Stimulated activated naive CD4-positive, alpha-beta T cell treated with Interleukin-2 at 50 U/mL for 16 hours (primary cell): ENCODE measurements at regions not wholly inside any gene's neighbourhood (a gene's known extent, or its start where the extent isn't known, plus 50 kb on each side); places are given as distances from the start of the nearest gene placed in this dataset.
"Not testable (repeated sequence)": the region's sequence is repeated elsewhere in the genome, so short reads cannot be mapped to it uniquely, and the experiment has no call there.

Experiments used
- DNase-seq: peaks from one replicate; lab custom pipeline; 2025; lab: John Stamatoyannopoulos, UW

GRCh38 chr6:140264431-140264830 is 890.0 kb upstream of the CITED2 start:
- DNase-seq: no peak

GRCh38 chr6:140258302-140258701 is 883.9 kb upstream of the CITED2 start:
- DNase-seq: not testable (repeated sequence)

- DNase-seq: no peak
These were observed 881.8 kb upstream of the CITED2 start for GRCh38 chr6:140256248-140256647.

- DNase-seq: no peak
These were observed 878.6 kb upstream of the CITED2 start for GRCh38 chr6:140253096-140253495.

GRCh38 chr6:140252099-140252498 is 877.7 kb upstream of the CITED2 start:
- DNase-seq: no peak

- no peak for DNase-seq
These were observed 871.0 kb upstream of the CITED2 start for GRCh38 chr6:140245296-140246040.

- no peak for DNase-seq
These were observed 862.8 kb upstream of the CITED2 start for GRCh38 chr6:140237251-140237650.

GRCh38 chr6:140236732-140237131 is 862.3 kb upstream of the CITED2 start:
- DNase-seq: no peak

- DNase-seq: no peak
These were observed 855.8 kb upstream of the CITED2 start for GRCh38 chr6:140230282-140230681.

GRCh38 chr6:140228491-140228890 is 854.0 kb upstream of the CITED2 start:
- no peak for DNase-seq

- DNase-seq: no peak
These were observed 852.2 kb upstream of the CITED2 start for GRCh38 chr6:140226637-140227036.

- no peak for DNase-seq
These were observed 851.4 kb upstream of the CITED2 start for GRCh38 chr6:140225701-140226436.

- no peak for DNase-seq
These were observed 842.8 kb upstream of the CITED2 start for GRCh38 chr6:140217283-140217682.

- DNase-seq: no peak
These were observed 835.3 kb upstream of the CITED2 start for GRCh38 chr6:140209775-140210174.

GRCh38 chr6:140208286-140208685 is 833.8 kb upstream of the CITED2 start:
- no peak for DNase-seq

- no peak for DNase-seq
These were observed 831.5 kb upstream of the CITED2 start for GRCh38 chr6:140205795-140206593.

GRCh38 chr6:140204154-140204553 is 829.7 kb upstream of the CITED2 start:
- DNase-seq: no peak

GRCh38 chr6:140203661-140204147 is 829.3 kb upstream of the CITED2 start:
- DNase-seq: no peak

GRCh38 chr6:140202964-140203515 is 828.6 kb upstream of the CITED2 start:
- DNase-seq: no peak

GRCh38 chr6:140201787-140202458 is 827.5 kb upstream of the CITED2 start:
- DNase-seq: no peak

GRCh38 chr6:140193269-140193668 is 818.8 kb upstream of the CITED2 start:
- DNase-seq: no peak

GRCh38 chr6:140192018-140192417 is 817.6 kb upstream of the CITED2 start:
- no peak for DNase-seq
